DND-41 (cell line): ENCODE measurements at regions not wholly inside any gene's neighbourhood (a gene's known extent, or its start where the extent isn't known, plus 50 kb on each side); places are given as distances from the start of the nearest gene placed in this dataset.

Experiments
- CTCF ChIP-seq: IDR thresholded peaks from 2 replicates; pipeline ENCODE4 v1.5.1; 2012; ENCODE audit warnings: borderline replicate concordance, low read length, moderate library complexity, mild to moderate bottlenecking; ENCODE audit not compliant: poor library complexity, severe bottlenecking; ENCODE audit errors: extremely low read depth
- EZH2 ChIP-seq: IDR thresholded peaks from 3 replicates; pipeline ENCODE4 v1.6.1; 2012; ENCODE audit warnings: borderline replicate concordance, low read depth, mild to moderate bottlenecking, moderate library complexity, low read length, inconsistent platforms; ENCODE audit not compliant: severe bottlenecking

- TF ChIP-seq CTCF = no peak
- TF ChIP-seq EZH2 = no peak
These were observed 107.7 kb upstream of the PPM1H start for GRCh38 chr12:63042646-63043045.
